Mucosa of rectum (tissue), 2 donors: ENCODE measurements at regions not wholly inside any gene's neighbourhood (a gene's known extent, or its start where the extent isn't known, plus 50 kb on each side); places are given as distances from the start of the nearest gene placed in this dataset.

ENCODE experiments used
- H3K27ac ChIP-seq, 2 donors: one replicate each; pipeline ENCODE4 v1.7.0; 2013; ENCODE audit warnings: inconsistent platforms in 2 of 2, low read depth in 2 of 2, low read length in 2 of 2
- H3K27me3 ChIP-seq, 2 donors: one replicate each; pipeline ENCODE4 v1.7.0; 2013; ENCODE audit warnings: low read length in 2 of 2; ENCODE audit not compliant: control insufficient read depth in 2 of 2, insufficient read depth in 2 of 2
- H3K36me3 ChIP-seq, 2 donors: one replicate each; pipeline ENCODE4 v1.7.0; 2013; ENCODE audit warnings: low read length in 2 of 2; ENCODE audit not compliant: control insufficient read depth in 2 of 2, insufficient read depth in 2 of 2
- H3K4me1 ChIP-seq, 2 donors: one replicate each; pipeline ENCODE4 v1.7.0; 2013; ENCODE audit warnings: low read length in 2 of 2, mild to moderate bottlenecking in 1 of 2; ENCODE audit not compliant: control insufficient read depth in 2 of 2, insufficient read depth in 2 of 2
- H3K4me3 ChIP-seq, 2 donors: one replicate each; pipeline ENCODE4 v1.7.0; 2013; ENCODE audit warnings: low read length in 2 of 2
- H3K9ac ChIP-seq, 2 donors: one replicate each; pipeline ENCODE4 v1.7.0; 2013; ENCODE audit warnings: low read length in 2 of 2, low read depth in 1 of 2, mild to moderate bottlenecking in 1 of 2
- H3K9me3 ChIP-seq, 2 donors: one replicate each; pipeline ENCODE4 v1.7.0; 2013; ENCODE audit warnings: low read length in 2 of 2; ENCODE audit not compliant: control insufficient read depth in 2 of 2
- donor health status: healthy.
- donor health status: Normal muscosa, but diverticular disease.

GRCh38 chr6:138567052-138567451 is 67.8 kb upstream of the NHSL1 start:
- Histone ChIP-seq H3K27ac (no peak overlapping the region), H3K9me3 (no peaks in the 10 kb centered on the region), H3K4me3 (no peak overlapping the region), H3K4me1 (peaks cover 0 to 6% of the 10 kb centered on the region in 2 donors), H3K27me3 (no peaks in the 10 kb centered on the region), H3K36me3 (no peaks in the 10 kb centered on the region), H3K9ac (no peak overlapping the region)

GRCh38 chr6:138568997-138569396 is 69.7 kb upstream of the NHSL1 start:
- Histone ChIP-seq H3K27me3 (no peaks in the 10 kb centered on the region), H3K27ac (no peak overlapping the region), H3K9me3 (no peaks in the 10 kb centered on the region), H3K36me3 (no peaks in the 10 kb centered on the region), H3K4me3 (no peak overlapping the region), H3K9ac (no peak overlapping the region), H3K4me1 (peaks cover 0 to 8% of the 10 kb centered on the region in 2 donors)

- Histone ChIP-seq H3K27me3 (no peaks in the 10 kb centered on the region), H3K9ac (no peak overlapping the region), H3K27ac (no peak overlapping the region), H3K4me3 (no peak overlapping the region), H3K36me3 (no peaks in the 10 kb centered on the region), H3K4me1 (peaks cover 0 to 8% of the 10 kb centered on the region in 2 donors), H3K9me3 (no peaks in the 10 kb centered on the region)
Measured at GRCh38 chr6:138569554-138569953, 70.3 kb upstream of the NHSL1 start.

- Histone ChIP-seq H3K9ac (no peak overlapping the region), H3K4me1 (peaks cover 0 to 8% of the 10 kb centered on the region in 2 donors), H3K9me3 (no peaks in the 10 kb centered on the region), H3K27ac (no peak overlapping the region), H3K4me3 (peak overlapping the region in 1 of 2 donors; percentile 78), H3K27me3 (no peaks in the 10 kb centered on the region), H3K36me3 (no peaks in the 10 kb centered on the region)
Measured at GRCh38 chr6:138569970-138570724, 70.9 kb upstream of the NHSL1 start.

- H3K9ac ChIP-seq, result no peak overlapping the region
- no peaks in the 10 kb centered on the region for H3K27me3 ChIP-seq
- H3K27ac ChIP-seq, result no peak overlapping the region
- peaks cover 0 to 8% of the 10 kb centered on the region in 2 donors for H3K4me1 ChIP-seq
- H3K4me3 ChIP-seq, result peak overlapping the region in 1 of 2 donors; percentile 78
- no peaks in the 10 kb centered on the region for H3K36me3 ChIP-seq
- H3K9me3 ChIP-seq, result no peaks in the 10 kb centered on the region
Measured at GRCh38 chr6:138570725-138571029, 71.4 kb upstream of the NHSL1 start.

GRCh38 chr6:138571181-138571580 is 71.9 kb upstream of the NHSL1 start:
- H3K36me3 ChIP-seq, result no peaks in the 10 kb centered on the region
- H3K9me3 ChIP-seq, result no peaks in the 10 kb centered on the region
- no peak overlapping the region for H3K27ac ChIP-seq
- H3K9ac ChIP-seq, result no peak overlapping the region
- no peaks in the 10 kb centered on the region for H3K27me3 ChIP-seq
- peak overlapping the region in 1 of 2 donors; percentile 78 for H3K4me3 ChIP-seq
- H3K4me1 ChIP-seq, result peaks cover 0 to 8% of the 10 kb centered on the region in 2 donors

GRCh38 chr6:138571585-138572166 is 72.4 kb upstream of the NHSL1 start:
- Histone ChIP-seq H3K27me3 (no peaks in the 10 kb centered on the region), H3K9me3 (no peaks in the 10 kb centered on the region), H3K36me3 (no peaks in the 10 kb centered on the region), H3K27ac (no peak overlapping the region), H3K4me3 (peak overlapping the region; percentile 40 to 78), H3K4me1 (peaks cover 0 to 8% of the 10 kb centered on the region in 2 donors), H3K9ac (peak overlapping the region in 1 of 2 donors; percentile 39)

GRCh38 chr6:138572167-138572875 is 73.0 kb upstream of the NHSL1 start:
- Histone ChIP-seq H3K27me3 (no peaks in the 10 kb centered on the region), H3K36me3 (no peaks in the 10 kb centered on the region), H3K9me3 (no peaks in the 10 kb centered on the region), H3K4me3 (peak overlapping the region; percentile 40 to 78), H3K4me1 (peaks cover 0 to 8% of the 10 kb centered on the region in 2 donors), H3K9ac (peak overlapping the region; percentile 39 to 42), H3K27ac (no peak overlapping the region)

GRCh38 chr6:138572885-138573284 is 73.6 kb upstream of the NHSL1 start:
- Histone ChIP-seq H3K4me1 (peaks cover 0 to 8% of the 10 kb centered on the region in 2 donors), H3K9ac (no peak overlapping the region), H3K9me3 (no peaks in the 10 kb centered on the region), H3K27me3 (no peaks in the 10 kb centered on the region), H3K27ac (no peak overlapping the region), H3K4me3 (no peak overlapping the region), H3K36me3 (no peaks in the 10 kb centered on the region)

GRCh38 chr6:138575257-138575656 is 76.0 kb upstream of the NHSL1 start:
- Histone ChIP-seq H3K9me3 (no peaks in the 10 kb centered on the region), H3K4me1 (peaks cover 0 to 8% of the 10 kb centered on the region in 2 donors), H3K36me3 (no peaks in the 10 kb centered on the region), H3K9ac (no peak overlapping the region), H3K4me3 (no peak overlapping the region), H3K27me3 (no peaks in the 10 kb centered on the region), H3K27ac (no peak overlapping the region)
